CD14-positive monocyte (primary cell): ENCODE measurements at regions not wholly inside any gene's neighbourhood (a gene's known extent, or its start where the extent isn't known, plus 50 kb on each side); places are given as distances from the start of the nearest gene placed in this dataset.

ENCODE experiments used
- DNase-seq, 3 donors: peaks; one replicate each; pipeline ENCODE4 v3.0.0-alpha.2; 2011 to 2022
- H2AFZ ChIP-seq: 2 replicates; pipeline ENCODE4 v1.6.0; 2012; ENCODE audit warnings: mild to moderate bottlenecking, low read depth, low read length, inconsistent platforms; ENCODE audit not compliant: insufficient read depth, poor library complexity, severe bottlenecking
- H3K27ac ChIP-seq, 2 donors: 1 replicate in 1 of 2; 2 replicates in 1 of 2; pipeline ENCODE4 v1.5.1; 2012 to 2013; ENCODE audit warnings: low read length in 2 of 2, control low read depth in 1 of 2, inconsistent platforms in 1 of 2, low read depth in 1 of 2, mild to moderate bottlenecking in 1 of 2
- H3K27me3 ChIP-seq, 2 donors: one replicate each; pipeline versions ENCODE4 v1.6.0 to v1.6.1; 2011 to 2013; ENCODE audit warnings: low read length in 2 of 2; ENCODE audit not compliant: control insufficient read depth in 2 of 2, insufficient read depth in 2 of 2
- H3K36me3 ChIP-seq, 2 donors: replicated peaks in 1 of 2; 1 replicate in 1 of 2; 2 replicates in 1 of 2; pipeline versions ENCODE4 v1.5.1 to v1.6.1; 2012 to 2013; ENCODE audit warnings: low read length in 2 of 2, control low read depth in 1 of 2, inconsistent platforms in 1 of 2, mild to moderate bottlenecking in 1 of 2; ENCODE audit not compliant: insufficient read depth in 2 of 2, control insufficient read depth in 1 of 2
- H3K4me1 ChIP-seq, 2 donors: 1 replicate in 1 of 2; 2 replicates in 1 of 2; pipeline versions ENCODE4 v1.5.1 to v1.6.1; 2012 to 2013; ENCODE audit warnings: low read length in 2 of 2, control low read depth in 1 of 2, inconsistent platforms in 1 of 2, mild to moderate bottlenecking in 1 of 2, moderate library complexity in 1 of 2; ENCODE audit not compliant: insufficient read depth in 2 of 2, control insufficient read depth in 1 of 2
- H3K4me2 ChIP-seq: replicated peaks from 2 replicates; pipeline ENCODE3; 2012; ENCODE audit warnings: low read length, moderate library complexity, mild to moderate bottlenecking; ENCODE audit not compliant: poor library complexity, severe bottlenecking; ENCODE audit errors: extremely low read depth
- H3K4me3 ChIP-seq, 3 experiments: fragments of 200-600 bp in 1 of 3; sonication (generic) in 1 of 3; replicated peaks in 1 of 3; 1 replicate in 2 of 3; 2 replicates in 1 of 3; pipeline ENCODE4 v1.5.1; 2011 to 2013; ENCODE audit warnings: low read length in 3 of 3, mild to moderate bottlenecking in 3 of 3, control low read depth in 2 of 3, low read depth in 2 of 3, inconsistent platforms in 1 of 3, moderate library complexity in 1 of 3
- H3K79me2 ChIP-seq: 2 replicates; pipeline ENCODE4 v1.6.0; 2012; ENCODE audit warnings: mild to moderate bottlenecking, control low read depth, inconsistent platforms, low read length, moderate library complexity; ENCODE audit not compliant: insufficient read depth
- H3K9ac ChIP-seq: 2 replicates; pipeline ENCODE4 v1.6.0; 2017; ENCODE audit warnings: low read length, mild to moderate bottlenecking; ENCODE audit not compliant: insufficient read depth, poor library complexity, severe bottlenecking
- H3K9me3 ChIP-seq, 2 donors: replicated peaks in 1 of 2; 1 replicate in 1 of 2; 2 replicates in 1 of 2; pipeline versions ENCODE4 v1.5.1 to v1.6.1; 2012 to 2013; ENCODE audit warnings: low read length in 2 of 2, control low read depth in 1 of 2; ENCODE audit not compliant: control insufficient read depth in 1 of 2, insufficient read depth in 1 of 2
- H4K20me1 ChIP-seq: 2 replicates; pipeline ENCODE4 v1.6.0; 2012; ENCODE audit warnings: mild to moderate bottlenecking, low read length, control low read depth, moderate library complexity; ENCODE audit not compliant: insufficient read depth
- H3K27ac Mint-ChIP-seq, 7 donors: one replicate each; pipeline ENCODE4 v1.8.0; 2020; ENCODE audit warnings: mild to moderate bottlenecking in 7 of 7, mixed read lengths in 7 of 7, moderate library complexity in 6 of 7, inconsistent platforms in 2 of 7
- H3K27me3 Mint-ChIP-seq, 3 donors: one replicate each; pipeline ENCODE4 v1.8.0; 2021 to 2022; ENCODE audit warnings: low read depth in 3 of 3, mild to moderate bottlenecking in 3 of 3, mixed read lengths in 3 of 3, moderate library complexity in 3 of 3, inconsistent platforms in 1 of 3
- H3K36me3 Mint-ChIP-seq, 2 donors: one replicate each; pipeline ENCODE4 v1.8.0; 2020; ENCODE audit warnings: mixed read lengths in 2 of 2, inconsistent platforms in 1 of 2, mild to moderate bottlenecking in 1 of 2
- H3K4me1 Mint-ChIP-seq: one replicate; pipeline ENCODE4 v1.8.0; 2020; ENCODE audit warnings: mild to moderate bottlenecking, mixed read lengths
- H3K4me3 Mint-ChIP-seq, 2 donors: one replicate each; pipeline ENCODE4 v1.8.0; 2020; ENCODE audit warnings: mild to moderate bottlenecking in 2 of 2, mixed read lengths in 2 of 2, moderate library complexity in 1 of 2
- H3K9me3 Mint-ChIP-seq, 7 donors: one replicate each; pipeline ENCODE4 v1.8.0; 2020 to 2022; ENCODE audit warnings: mixed read lengths in 7 of 7, mild to moderate bottlenecking in 6 of 7, moderate library complexity in 6 of 7, inconsistent platforms in 2 of 7
- WGBS: methylation state at CpG from one replicate; pipeline ENCODE4 v1.1.5; 2013; ENCODE audit warnings: missing lambda C conversion rate; ENCODE audit not compliant: insufficient coverage; 5-methylcytosine and 5-hydroxymethylcytosine counted together
- intact Hi-C, 2 donors: fragments of 100-400 bp; cut with micrococcal nuclease; formaldehyde crosslinking; loops; one replicate each; pipeline versions ENCODE4 v1.15.0 to v1.15.1; 2023
- TF ChIP-seq, protein P1 (sequence below): fragments of 200-600 bp; IDR thresholded peaks from one replicate; pipeline ENCODE4 v1.8.0; 2022; ENCODE audit warnings: antibody characterized with exemption, mild to moderate bottlenecking

DNA sequence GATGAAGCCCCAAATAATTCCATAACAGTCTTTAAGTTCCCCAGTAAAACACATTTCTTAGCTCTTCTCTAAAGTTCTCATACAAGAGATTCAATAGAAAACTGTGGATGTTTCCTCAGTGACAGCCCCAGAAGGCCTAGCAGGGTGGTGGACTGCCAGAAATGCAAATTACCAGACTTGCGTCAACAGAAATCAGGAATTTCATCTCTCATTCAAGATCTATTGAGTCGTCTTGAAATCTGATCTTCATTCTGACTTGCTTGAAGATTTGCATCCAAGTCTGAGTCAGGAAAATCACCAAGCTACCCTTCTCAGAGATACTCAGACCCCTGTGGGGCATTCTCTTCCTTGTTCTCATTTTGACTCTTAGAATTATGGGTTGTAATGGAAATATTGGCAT, 68.9 kb upstream of the NDP start:
- DNase-seq = no peak
- Histone ChIP-seq H3K4me1 (peaks cover 12 to 18% of the 10 kb centered on the region in 2 donors), H3K4me3 (no peak overlapping the region), H3K27me3 (peaks cover 0 to 2% of the 10 kb centered on the region in 2 donors), H2AFZ (no peak overlapping the region), H4K20me1 (no peaks in the 10 kb centered on the region), H3K4me2 (no peak overlapping the region), H3K36me3 (no peaks in the 10 kb centered on the region), H3K27ac (no peak overlapping the region), H3K79me2 (no peaks in the 10 kb centered on the region), H3K9ac (no peak overlapping the region), H3K9me3 (no peaks in the 10 kb centered on the region)
- H3K36me3 Mint-ChIP-seq = no peaks in the 10 kb centered on the region
- no peak overlapping the region for H3K27ac Mint-ChIP-seq
- TF ChIP-seq, protein P1, sequence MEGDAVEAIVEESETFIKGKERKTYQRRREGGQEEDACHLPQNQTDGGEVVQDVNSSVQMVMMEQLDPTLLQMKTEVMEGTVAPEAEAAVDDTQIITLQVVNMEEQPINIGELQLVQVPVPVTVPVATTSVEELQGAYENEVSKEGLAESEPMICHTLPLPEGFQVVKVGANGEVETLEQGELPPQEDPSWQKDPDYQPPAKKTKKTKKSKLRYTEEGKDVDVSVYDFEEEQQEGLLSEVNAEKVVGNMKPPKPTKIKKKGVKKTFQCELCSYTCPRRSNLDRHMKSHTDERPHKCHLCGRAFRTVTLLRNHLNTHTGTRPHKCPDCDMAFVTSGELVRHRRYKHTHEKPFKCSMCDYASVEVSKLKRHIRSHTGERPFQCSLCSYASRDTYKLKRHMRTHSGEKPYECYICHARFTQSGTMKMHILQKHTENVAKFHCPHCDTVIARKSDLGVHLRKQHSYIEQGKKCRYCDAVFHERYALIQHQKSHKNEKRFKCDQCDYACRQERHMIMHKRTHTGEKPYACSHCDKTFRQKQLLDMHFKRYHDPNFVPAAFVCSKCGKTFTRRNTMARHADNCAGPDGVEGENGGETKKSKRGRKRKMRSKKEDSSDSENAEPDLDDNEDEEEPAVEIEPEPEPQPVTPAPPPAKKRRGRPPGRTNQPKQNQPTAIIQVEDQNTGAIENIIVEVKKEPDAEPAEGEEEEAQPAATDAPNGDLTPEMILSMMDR = no peak
- peaks cover 20% of the 10 kb centered on the region for H3K4me1 Mint-ChIP-seq
- H3K9me3 Mint-ChIP-seq = peaks cover 0 to 3% (median 0%) of the 10 kb centered on the region in 7 donors
- WGBS = 100% methylated on average over 1 of the region's 2 CpGs
- H3K4me3 Mint-ChIP-seq = no peak overlapping the region
- intact Hi-C loops = no loop called here
- peaks cover 0 to 6% (median 2%) of the 10 kb centered on the region in 3 donors for H3K27me3 Mint-ChIP-seq

DNA sequence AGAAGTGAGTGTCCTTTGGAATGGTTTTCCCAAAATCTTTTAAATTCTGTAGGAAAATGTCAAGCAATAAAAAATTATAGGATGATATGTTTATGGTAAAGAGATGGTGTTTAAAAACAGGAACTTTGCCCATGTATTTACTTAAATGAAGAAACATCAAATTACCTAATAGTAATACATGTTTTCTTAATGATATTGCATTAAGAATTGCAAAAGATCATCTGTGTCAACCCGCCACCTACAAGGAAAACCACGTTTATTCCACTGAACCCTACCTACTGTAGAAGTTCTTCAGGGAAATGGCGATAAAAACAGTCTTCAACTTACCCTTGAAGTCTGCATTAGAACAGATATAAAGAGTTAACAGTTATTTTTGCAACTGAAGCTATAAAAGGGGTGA, 67.2 kb upstream of the NDP start:
- H3K27me3 ChIP-seq = peaks cover 0 to 6% of the 10 kb centered on the region in 2 donors
- no CpG with 5 or more reads among the region's 3 CpGs for WGBS
- Mint-ChIP-seq H3K27ac (peak overlapping the region in 1 of 7 donors; percentile 48), H3K4me1 (peaks cover 20% of the 10 kb centered on the region), H3K4me3 (no peak overlapping the region), H3K36me3 (no peaks in the 10 kb centered on the region), H3K27me3 (peaks cover 0 to 6% (median 3%) of the 10 kb centered on the region in 3 donors), H3K9me3 (peaks cover 0 to 3% (median 0%) of the 10 kb centered on the region in 7 donors)
- TF ChIP-seq, protein P1 = no peak
- H3K27ac ChIP-seq = peak overlapping the region in 1 of 2 donors; percentile 21
- DNase-seq = peak in 2 of 3 donors; percentile 20 to 38
- no peaks in the 10 kb centered on the region for H3K36me3 ChIP-seq
- no peaks in the 10 kb centered on the region for H3K9me3 ChIP-seq
- intact Hi-C loops = no loop called here
- no peak overlapping the region for H3K9ac ChIP-seq
- no peaks in the 10 kb centered on the region for H3K79me2 ChIP-seq
- no peak overlapping the region for H2AFZ ChIP-seq
- no peak overlapping the region for H3K4me2 ChIP-seq
- H4K20me1 ChIP-seq = no peaks in the 10 kb centered on the region
- peaks cover 12 to 18% of the 10 kb centered on the region in 2 donors for H3K4me1 ChIP-seq
- H3K4me3 ChIP-seq = no peak overlapping the region
